Gastroesophageal sphincter (tissue), 4 donors: ENCODE measurements at regions not wholly inside any gene's neighbourhood (a gene's known extent, or its start where the extent isn't known, plus 50 kb on each side); places are given as distances from the start of the nearest gene placed in this dataset.

ENCODE experiments used
- ATAC-seq: fragments of 150-250 bp; one replicate; pipeline ENCODE4 v1.9.1; 2016; ENCODE audit warnings: mild to moderate bottlenecking, moderate library complexity
- H3K27ac ChIP-seq, 4 donors: fragments of 200-600 bp; sonication (generic) in 3 of 4; 1 replicate in 3 of 4; 2 replicates in 1 of 4; pipeline ENCODE4 v1.5.1; 2016 to 2019
- H3K27me3 ChIP-seq: fragments of 200-600 bp; sonication (generic); one replicate; pipeline ENCODE4 v1.5.1; 2019
- H3K36me3 ChIP-seq, 2 donors: fragments of 200-600 bp; sonication (generic); one replicate each; pipeline ENCODE4 v1.5.1; 2019; ENCODE audit warnings: control low read depth in 1 of 2
- H3K4me1 ChIP-seq, 3 donors: fragments of 200-600 bp; sonication (generic); 1 replicate in 2 of 3; 2 replicates in 1 of 3; pipeline ENCODE4 v1.5.1; 2016 to 2019; ENCODE audit warnings: control low read depth in 2 of 3
- H3K4me3 ChIP-seq, 2 donors: fragments of 200-600 bp; sonication (generic); one replicate each; pipeline ENCODE4 v1.5.1; 2019; ENCODE audit warnings: mild to moderate bottlenecking in 1 of 2, moderate library complexity in 1 of 2
- H3K9me3 ChIP-seq, 3 donors: fragments of 200-600 bp; sonication (generic); one replicate each; pipeline ENCODE4 v1.5.1; 2017 to 2019; ENCODE audit warnings: control low read depth in 2 of 3
- CTCF ChIP-seq, 4 experiments: fragments of 200-600 bp in 2 of 4; fragments of 450-650 bp in 2 of 4; sonication (generic) in 1 of 4; IDR thresholded peaks; one replicate each; pipeline ENCODE4 v1.5.1; 2017 to 2019; ENCODE audit warnings: antibody characterized with exemption in 4 of 4, mild to moderate bottlenecking in 2 of 4, moderate library complexity in 2 of 4
- EP300 ChIP-seq: sonication (generic); formaldehyde crosslinking; IDR thresholded peaks from one replicate; pipeline ENCODE4 v1.6.1; 2017; ENCODE audit warnings: antibody characterized with exemption, mild to moderate bottlenecking
- POLR2A ChIP-seq, 2 donors: fragments of 450-650 bp; IDR thresholded peaks; one replicate each; pipeline ENCODE4 v1.6.1; 2017; ENCODE audit warnings: antibody characterized with exemption in 2 of 2, mild to moderate bottlenecking in 2 of 2, moderate library complexity in 1 of 2
- POLR2AphosphoS5 ChIP-seq: sonication (generic); formaldehyde crosslinking; IDR thresholded peaks from one replicate; pipeline ENCODE4 v1.6.1; 2017; ENCODE audit warnings: antibody characterized with exemption
- WGBS, 2 donors: methylation state at CpG; one replicate each; pipeline ENCODE4 v1.1.5; 2018; ENCODE audit warnings: low coverage in 1 of 2; 5-methylcytosine and 5-hydroxymethylcytosine counted together

GRCh38 chr14:65210822-65211182 lies 108.5 kb upstream of the MAX start:
- TF ChIP-seq POLR2AphosphoS5 (no peak), POLR2A (IDR thresholded peaks at IDR 0.05) (no peak), CTCF (IDR thresholded peaks at IDR 0.05) (no peak), EP300 (no peak)
- Histone ChIP-seq H3K27ac (no peak overlapping the region), H3K9me3 (no peaks in the 10 kb centered on the region), H3K4me3 (no peak overlapping the region), H3K4me1 (no peaks in the 10 kb centered on the region), H3K27me3 (no peaks in the 10 kb centered on the region), H3K36me3 (no peaks in the 10 kb centered on the region)
- ATAC-seq, result no peak

GRCh38 chr14:65211341-65211987 lies 109.1 kb upstream of the MAX start:
- WGBS, 2 donors, result 61 to 66% methylated on average over 3 of the region's 3 CpGs
- no peak for ATAC-seq
- H3K36me3 ChIP-seq, result no peaks in the 10 kb centered on the region
- TF ChIP-seq POLR2AphosphoS5 (no peak), POLR2A (IDR thresholded peaks at IDR 0.05) (no peak), EP300 (no peak), CTCF (IDR thresholded peaks at IDR 0.05) (no peak)
- no peak overlapping the region for H3K27ac ChIP-seq
- no peaks in the 10 kb centered on the region for H3K9me3 ChIP-seq
- H3K4me3 ChIP-seq, result no peak overlapping the region
- H3K4me1 ChIP-seq, result no peaks in the 10 kb centered on the region
- H3K27me3 ChIP-seq, result no peaks in the 10 kb centered on the region

GRCh38 chr14:65213316-65213715 lies 111.0 kb upstream of the MAX start:
- Histone ChIP-seq H3K27me3 (no peaks in the 10 kb centered on the region), H3K9me3 (no peaks in the 10 kb centered on the region), H3K27ac (no peak overlapping the region), H3K4me1 (no peaks in the 10 kb centered on the region), H3K4me3 (no peak overlapping the region), H3K36me3 (no peaks in the 10 kb centered on the region)
- ATAC-seq, result no peak
- no peak for TF ChIP-seq POLR2AphosphoS5
- no peak for TF ChIP-seq EP300
- TF ChIP-seq CTCF (IDR thresholded peaks at IDR 0.05), result no peak
- TF ChIP-seq POLR2A (IDR thresholded peaks at IDR 0.05), result no peak

GRCh38 chr14:65214741-65215140 lies 112.4 kb upstream of the MAX start:
- no peaks in the 10 kb centered on the region for H3K4me1 ChIP-seq
- WGBS, 2 donors, result 43% methylated on average over 1 of the region's 2 CpGs; no CpG with 5 or more reads in 1 of the 2 donors
- H3K9me3 ChIP-seq, result no peaks in the 10 kb centered on the region
- H3K36me3 ChIP-seq, result no peaks in the 10 kb centered on the region
- no peak for TF ChIP-seq EP300
- TF ChIP-seq POLR2A (IDR thresholded peaks at IDR 0.05), result no peak
- no peak for TF ChIP-seq CTCF (IDR thresholded peaks at IDR 0.05)
- TF ChIP-seq POLR2AphosphoS5, result no peak
- H3K27ac ChIP-seq, result no peak overlapping the region
- no peaks in the 10 kb centered on the region for H3K27me3 ChIP-seq
- no peak for ATAC-seq
- no peak overlapping the region for H3K4me3 ChIP-seq

- Histone ChIP-seq H3K4me1 (peaks cover 0 to 7% (median 0%) of the 10 kb centered on the region in 3 donors), H3K9me3 (no peaks in the 10 kb centered on the region), H3K4me3 (no peak overlapping the region), H3K27ac (no peak overlapping the region), H3K27me3 (no peaks in the 10 kb centered on the region), H3K36me3 (no peaks in the 10 kb centered on the region)
- ATAC-seq, result no peak
- TF ChIP-seq POLR2AphosphoS5 (no peak), EP300 (no peak), POLR2A (IDR thresholded peaks at IDR 0.05) (no peak), CTCF (IDR thresholded peaks at IDR 0.05) (no peak)
- WGBS, 2 donors, result 95 to 100% methylated on average over 1 to 4 of the region's 4 CpGs
Measured at GRCh38 chr14:65219353-65219752, 117.0 kb upstream of the MAX start.
